ENCODE measurements at regions not wholly inside any gene's neighbourhood (a gene's known extent, or its start where the extent isn't known, plus 50 kb on each side); places are given as distances from the start of the nearest gene placed in this dataset.

GRCh38 chr3:120855665-120856437 lies 52.2 kb upstream of the STXBP5L start:
- no peak for TF ChIP-seq POLR2AphosphoS5 (IDR thresholded peaks at IDR 0.05; ENCODE audit: borderline replicate concordance, low read depth, low read length)
- TF ChIP-seq EZH2 (IDR thresholded peaks at IDR 0.05), result no peak

All from SK-N-MC (cell line).